ENCODE measurements at regions not wholly inside any gene's neighbourhood (a gene's known extent, or its start where the extent isn't known, plus 50 kb on each side); places are given as distances from the start of the nearest gene placed in this dataset.

GRCh38 chr14:22262881-22263280 lies 326.1 kb downstream of the DAD1 start:
- DNase-seq (ENCODE audit: low read depth, low spot score) (no peak), FAIRE-seq (no peak), ATAC-seq (no peak)
- H3K9me3 ChIP-seq (replicated peaks; ENCODE audit: control insufficient read depth, insufficient read depth, low read length): no peaks in the 10 kb centered on the region
- no peak overlapping the region for H3K4me3 ChIP-seq
- H3K4me2 ChIP-seq (ENCODE audit: control insufficient read depth, insufficient read depth): no peak overlapping the region
- ChIA-PET CTCF (interaction anchor here (4.6 kb wide), 1 partner anchor 36 kb away, joined by 30 read pairs; no protein-coding TSS in a partner anchor), RAD21 (ENCODE audit: unreplicated experiment) (no interaction called here), POLR2A (no interaction called here), SMC1A (ENCODE audit: uncharacterized antibody, unreplicated experiment) (interaction anchor here (0.6 kb wide), 1 partner anchor 57 kb away, joined by 3 read pairs; no protein-coding TSS in a partner anchor)
- no peaks in the 10 kb centered on the region for H4K20me1 ChIP-seq (ENCODE audit: control insufficient read depth, insufficient read depth)
- TF ChIP-seq CBX3 (IDR thresholded peaks at IDR 0.05; ENCODE audit: borderline replicate concordance, low read depth) (no peak), E2F4 (IDR thresholded peaks at IDR 0.05; ENCODE audit: low read depth, low read length) (no peak), HDAC2 (IDR thresholded peaks at IDR 0.05) (no peak), KDM1A (IDR thresholded peaks at IDR 0.05; ENCODE audit: borderline replicate concordance) (no peak), NKRF (conservative IDR thresholded peaks at IDR 0.05) (no peak), NFYA (IDR thresholded peaks at IDR 0.05; ENCODE audit: borderline replicate concordance, low read depth, low read length) (no peak), SPI1 (IDR thresholded peaks at IDR 0.05; ENCODE audit: borderline replicate concordance, insufficient read depth, low read depth, low read length) (no peak), BCLAF1 (IDR thresholded peaks at IDR 0.05) (no peak), FOXM1 (IDR thresholded peaks at IDR 0.05; ENCODE audit: low read depth, low read length) (no peak), RB1 (IDR thresholded peaks at IDR 0.05; ENCODE audit: borderline replicate concordance) (no peak), MXI1 (IDR thresholded peaks at IDR 0.05; ENCODE audit: low read depth, low read length) (no peak), CHD1 (IDR thresholded peaks at IDR 0.05; ENCODE audit: low read depth, low read length) (no peak), MYB (IDR thresholded peaks at IDR 0.05; ENCODE audit: borderline replicate concordance, low read depth, low read length) (no peak), SMAD5 (IDR thresholded peaks at IDR 0.05; ENCODE audit: low read depth) (no peak), POLR2AphosphoS2 (IDR thresholded peaks at IDR 0.05; ENCODE audit: low read depth, low read length) (no peak), PAX5 (IDR thresholded peaks at IDR 0.05; ENCODE audit: borderline replicate concordance, low read depth, low read length) (no peak)
- intact Hi-C loops (cut with micrococcal nuclease; ENCODE audit: unreplicated experiment) (no loop called here), in situ Hi-C loops (cut with MboI) (no loop called here)
- no TSS peak for BruUV-seq (replicated peaks)
- H3K36me3 ChIP-seq (ENCODE audit: control insufficient read depth in 2 of 2, insufficient read depth in 2 of 2, low read length in 1 of 2): no peaks in the 10 kb centered on the region
- no peak overlapping the region for H3K27ac ChIP-seq (ENCODE audit: control insufficient read depth, insufficient read depth)
- H3K4me1 ChIP-seq (ENCODE audit: control insufficient read depth, insufficient read depth, low read length): no peaks in the 10 kb centered on the region; the same call in 1 of the 2 replicates
- H2AFZ ChIP-seq (ENCODE audit: control insufficient read depth, low read depth, low read length): no peak overlapping the region
- H3K9ac ChIP-seq (ENCODE audit: control insufficient read depth, insufficient read depth, low read length): no peak overlapping the region
- WGBS (ENCODE audit: insufficient coverage, insufficient replicate concordance, low lambda C conversion rate, missing lambda C conversion rate): 46% methylated on average over 3 of the region's 3 CpGs
- no peaks in the 10 kb centered on the region for H3K79me2 ChIP-seq (ENCODE audit: control insufficient read depth, insufficient read depth, low read length)
- no peaks in the 10 kb centered on the region for H3K27me3 ChIP-seq (replicated peaks in 1 of 2; ENCODE audit: control insufficient read depth in 2 of 2, insufficient read depth in 2 of 2, low read length in 1 of 2)
